ENCODE measurements at regions not wholly inside any gene's neighbourhood (a gene's known extent, or its start where the extent isn't known, plus 50 kb on each side); places are given as distances from the start of the nearest gene placed in this dataset.
A peak's percentile ranks its signal among the peaks of the same experiment; 100 is the strongest.

GRCh38 chr3:28089527-28089897 is 151.9 kb upstream of the CMC1 start:
- intact Hi-C loops (cut with DNase I) = no loop called here
- no peak for DNase-seq
- WGBS, 2 donors = 93 to 95% methylated on average over 2 of the region's 2 CpGs
- peaks cover 2% of the 10 kb centered on the region for H3K9me3 ChIP-seq (ENCODE audit: control insufficient read depth, low read length)
- ATAC-seq (ENCODE audit: low FRiP score) = no peak
- no peaks in the 10 kb centered on the region for H3K27me3 ChIP-seq (ENCODE audit: control insufficient read depth in 1 of 2, insufficient read depth in 2 of 2, low read length in 1 of 2)
- no peaks in the 10 kb centered on the region for H3K4me1 ChIP-seq (ENCODE audit: control insufficient read depth in 1 of 2, insufficient read depth in 2 of 2, low read length in 2 of 2)
- no peaks in the 10 kb centered on the region for H3K36me3 ChIP-seq (ENCODE audit: control insufficient read depth in 1 of 2, insufficient read depth in 2 of 2, low read length in 1 of 2)
- no peak overlapping the region for H3K27ac ChIP-seq (ENCODE audit: low read depth in 1 of 2, low read length in 2 of 2)
- H3K4me3 ChIP-seq (ENCODE audit: low read length in 2 of 2) = no peak overlapping the region

- Histone ChIP-seq H3K27ac (ENCODE audit: low read depth in 1 of 2, low read length in 2 of 2) (no peak overlapping the region), H3K4me1 (ENCODE audit: control insufficient read depth in 1 of 2, insufficient read depth in 2 of 2, low read length in 2 of 2) (no peaks in the 10 kb centered on the region), H3K9me3 (ENCODE audit: control insufficient read depth, low read length) (no peaks in the 10 kb centered on the region), H3K4me3 (ENCODE audit: low read length in 2 of 2) (no peak overlapping the region), H3K36me3 (ENCODE audit: control insufficient read depth in 1 of 2, insufficient read depth in 2 of 2, low read length in 1 of 2) (no peaks in the 10 kb centered on the region), H3K27me3 (ENCODE audit: control insufficient read depth in 1 of 2, insufficient read depth in 2 of 2, low read length in 1 of 2) (no peaks in the 10 kb centered on the region)
- WGBS, 2 donors = 89 to 90% methylated on average over 2 of the region's 2 CpGs
- ATAC-seq (ENCODE audit: low FRiP score) (no peak), DNase-seq (no peak)
- intact Hi-C loops (cut with DNase I) = no loop called here
Measured at GRCh38 chr3:28099296-28099695, 142.1 kb upstream of the CMC1 start.

GRCh38 chr3:28101705-28102104 is 139.7 kb upstream of the CMC1 start:
- H3K9me3 ChIP-seq (ENCODE audit: control insufficient read depth, low read length) = peaks cover 1% of the 10 kb centered on the region
- no peaks in the 10 kb centered on the region for H3K36me3 ChIP-seq (ENCODE audit: control insufficient read depth in 1 of 2, insufficient read depth in 2 of 2, low read length in 1 of 2)
- ATAC-seq (ENCODE audit: low FRiP score) = no peak
- DNase-seq = no peak
- WGBS, 2 donors = 38 to 60% methylated on average over 1 of the region's 1 CpG
- H3K4me3 ChIP-seq (ENCODE audit: low read length in 2 of 2) = no peak overlapping the region
- H3K27me3 ChIP-seq (ENCODE audit: control insufficient read depth in 1 of 2, insufficient read depth in 2 of 2, low read length in 1 of 2) = no peaks in the 10 kb centered on the region
- intact Hi-C loops (cut with DNase I) = no loop called here
- H3K4me1 ChIP-seq (ENCODE audit: control insufficient read depth in 1 of 2, insufficient read depth in 2 of 2, low read length in 2 of 2) = no peaks in the 10 kb centered on the region
- no peak overlapping the region for H3K27ac ChIP-seq (ENCODE audit: low read depth in 1 of 2, low read length in 2 of 2)

- H3K27ac ChIP-seq (ENCODE audit: low read depth in 1 of 2, low read length in 2 of 2) = no peak overlapping the region
- intact Hi-C loops (cut with DNase I) = no loop called here
- DNase-seq = no peak
- WGBS, 2 donors = 79 to 83% methylated on average over 3 of the region's 3 CpGs
- no peaks in the 10 kb centered on the region for H3K36me3 ChIP-seq (ENCODE audit: control insufficient read depth in 1 of 2, insufficient read depth in 2 of 2, low read length in 1 of 2)
- no peaks in the 10 kb centered on the region for H3K27me3 ChIP-seq (ENCODE audit: control insufficient read depth in 1 of 2, insufficient read depth in 2 of 2, low read length in 1 of 2)
- peaks cover 1% of the 10 kb centered on the region for H3K9me3 ChIP-seq (ENCODE audit: control insufficient read depth, low read length)
- H3K4me1 ChIP-seq (ENCODE audit: control insufficient read depth in 1 of 2, insufficient read depth in 2 of 2, low read length in 2 of 2) = no peaks in the 10 kb centered on the region
- no peak overlapping the region for H3K4me3 ChIP-seq (ENCODE audit: low read length in 2 of 2)
- ATAC-seq (ENCODE audit: low FRiP score) = no peak
Measured at GRCh38 chr3:28103861-28104260, 137.6 kb upstream of the CMC1 start.

- intact Hi-C loops (cut with DNase I) = no loop called here
- H3K4me1 ChIP-seq (ENCODE audit: control insufficient read depth in 1 of 2, insufficient read depth in 2 of 2, low read length in 2 of 2) = no peaks in the 10 kb centered on the region
- H3K36me3 ChIP-seq (ENCODE audit: control insufficient read depth in 1 of 2, insufficient read depth in 2 of 2, low read length in 1 of 2) = no peaks in the 10 kb centered on the region
- no peak overlapping the region for H3K27ac ChIP-seq (ENCODE audit: low read depth in 1 of 2, low read length in 2 of 2)
- DNase-seq (no peak), ATAC-seq (ENCODE audit: low FRiP score) (no peak)
- no peak overlapping the region for H3K4me3 ChIP-seq (ENCODE audit: low read length in 2 of 2)
- peaks cover 1% of the 10 kb centered on the region for H3K9me3 ChIP-seq (ENCODE audit: control insufficient read depth, low read length)
- 88 to 90% methylated on average over 11 of the region's 11 CpGs for WGBS, 2 donors
- no peaks in the 10 kb centered on the region for H3K27me3 ChIP-seq (ENCODE audit: control insufficient read depth in 1 of 2, insufficient read depth in 2 of 2, low read length in 1 of 2)
Measured at GRCh38 chr3:28104896-28105534, 136.4 kb upstream of the CMC1 start.

GRCh38 chr3:28109829-28110228 is 131.6 kb upstream of the CMC1 start:
- ATAC-seq (ENCODE audit: low FRiP score) (no peak), DNase-seq (no peak)
- Histone ChIP-seq H3K27me3 (ENCODE audit: control insufficient read depth in 1 of 2, insufficient read depth in 2 of 2, low read length in 1 of 2) (no peaks in the 10 kb centered on the region), H3K36me3 (ENCODE audit: control insufficient read depth in 1 of 2, insufficient read depth in 2 of 2, low read length in 1 of 2) (no peaks in the 10 kb centered on the region), H3K9me3 (ENCODE audit: control insufficient read depth, low read length) (peaks cover 1% of the 10 kb centered on the region), H3K4me3 (ENCODE audit: low read length in 2 of 2) (no peak overlapping the region), H3K4me1 (ENCODE audit: control insufficient read depth in 1 of 2, insufficient read depth in 2 of 2, low read length in 2 of 2) (no peaks in the 10 kb centered on the region), H3K27ac (ENCODE audit: low read depth in 1 of 2, low read length in 2 of 2) (no peak overlapping the region)
- WGBS, 2 donors = 82 to 89% methylated on average over 2 of the region's 2 CpGs
- intact Hi-C loops (cut with DNase I) = no loop called here

GRCh38 chr3:28110869-28111268 is 130.6 kb upstream of the CMC1 start:
- no peaks in the 10 kb centered on the region for H3K36me3 ChIP-seq (ENCODE audit: control insufficient read depth in 1 of 2, insufficient read depth in 2 of 2, low read length in 1 of 2)
- intact Hi-C loops (cut with DNase I) = no loop called here
- no peaks in the 10 kb centered on the region for H3K27me3 ChIP-seq (ENCODE audit: control insufficient read depth in 1 of 2, insufficient read depth in 2 of 2, low read length in 1 of 2)
- no peaks in the 10 kb centered on the region for H3K9me3 ChIP-seq (ENCODE audit: control insufficient read depth, low read length)
- DNase-seq (no peak), ATAC-seq (ENCODE audit: low FRiP score) (peak; percentile 50)
- H3K27ac ChIP-seq (ENCODE audit: low read depth in 1 of 2, low read length in 2 of 2) = no peak overlapping the region
- H3K4me3 ChIP-seq (ENCODE audit: low read length in 2 of 2) = no peak overlapping the region
- H3K4me1 ChIP-seq (ENCODE audit: control insufficient read depth in 1 of 2, insufficient read depth in 2 of 2, low read length in 2 of 2) = no peaks in the 10 kb centered on the region

- WGBS, 2 donors = 83 to 89% methylated on average over 4 of the region's 4 CpGs
Measured at GRCh38 chr3:28114893-28115292, 126.5 kb upstream of the CMC1 start.

GRCh38 chr3:28115316-28115715 is 126.1 kb upstream of the CMC1 start:
- Histone ChIP-seq H3K27me3 (ENCODE audit: control insufficient read depth in 1 of 2, insufficient read depth in 2 of 2, low read length in 1 of 2) (no peaks in the 10 kb centered on the region), H3K27ac (ENCODE audit: low read depth in 1 of 2, low read length in 2 of 2) (no peak overlapping the region), H3K36me3 (ENCODE audit: control insufficient read depth in 1 of 2, insufficient read depth in 2 of 2, low read length in 1 of 2) (no peaks in the 10 kb centered on the region), H3K4me1 (ENCODE audit: control insufficient read depth in 1 of 2, insufficient read depth in 2 of 2, low read length in 2 of 2) (no peaks in the 10 kb centered on the region), H3K9me3 (ENCODE audit: control insufficient read depth, low read length) (no peaks in the 10 kb centered on the region), H3K4me3 (ENCODE audit: low read length in 2 of 2) (no peak overlapping the region)
- WGBS, 2 donors = 91 to 94% methylated on average over 1 of the region's 1 CpG
- no peak for ATAC-seq (ENCODE audit: low FRiP score)
- intact Hi-C loops (cut with DNase I) = no loop called here
- no peak for DNase-seq

More at GRCh38 chr3:28114893-28115292, 126.5 kb upstream of the CMC1 start:
- no peaks in the 10 kb centered on the region for H3K4me1 ChIP-seq (ENCODE audit: control insufficient read depth in 1 of 2, insufficient read depth in 2 of 2, low read length in 2 of 2)
- intact Hi-C loops (cut with DNase I) = no loop called here
- no peak overlapping the region for H3K27ac ChIP-seq (ENCODE audit: low read depth in 1 of 2, low read length in 2 of 2)
- no peaks in the 10 kb centered on the region for H3K36me3 ChIP-seq (ENCODE audit: control insufficient read depth in 1 of 2, insufficient read depth in 2 of 2, low read length in 1 of 2)
- no peaks in the 10 kb centered on the region for H3K27me3 ChIP-seq (ENCODE audit: control insufficient read depth in 1 of 2, insufficient read depth in 2 of 2, low read length in 1 of 2)
- ATAC-seq (ENCODE audit: low FRiP score) (no peak), DNase-seq (no peak)
- no peak overlapping the region for H3K4me3 ChIP-seq (ENCODE audit: low read length in 2 of 2)
- no peaks in the 10 kb centered on the region for H3K9me3 ChIP-seq (ENCODE audit: control insufficient read depth, low read length)

Data from aorta (tissue), 5 donors.